NCI-H82 treated with DMSO at 0.1 percent for 48 hours (cell line): ENCODE measurements at regions not wholly inside any gene's neighbourhood (a gene's known extent, or its start where the extent isn't known, plus 50 kb on each side); places are given as distances from the start of the nearest gene placed in this dataset.

Experiments
- DNase-seq: peaks from one replicate; lab custom pipeline; 2025; ENCODE audit not compliant: unreplicated experiment; lab: John Stamatoyannopoulos, UW

- no peak for DNase-seq
These were observed 386.0 kb downstream of the NR2F2 start for GRCh38 chr15:96716478-96716877.

GRCh38 chr15:96720251-96720650 lies 389.8 kb downstream of the NR2F2 start:
- no peak for DNase-seq

GRCh38 chr15:96720656-96721055 lies 390.2 kb downstream of the NR2F2 start:
- DNase-seq = no peak

GRCh38 chr15:96728591-96728990 lies 398.1 kb downstream of the NR2F2 start:
- no peak for DNase-seq

- no peak for DNase-seq
These were observed 402.2 kb downstream of the NR2F2 start for GRCh38 chr15:96732704-96733103.

- no peak for DNase-seq
These were observed 403.2 kb downstream of the NR2F2 start for GRCh38 chr15:96733721-96734120.

GRCh38 chr15:96735632-96736240 lies 405.2 kb downstream of the NR2F2 start:
- DNase-seq = no peak

GRCh38 chr15:96736384-96736783 lies 405.9 kb downstream of the NR2F2 start:
- no peak for DNase-seq

GRCh38 chr15:96737408-96737807 lies 406.9 kb downstream of the NR2F2 start:
- DNase-seq = no peak

GRCh38 chr15:96746665-96747064 lies 416.2 kb downstream of the NR2F2 start:
- DNase-seq = no peak

- no peak for DNase-seq
These were observed 416.8 kb downstream of the NR2F2 start for GRCh38 chr15:96747291-96747690.

GRCh38 chr15:96750361-96750760 lies 419.9 kb downstream of the NR2F2 start:
- no peak for DNase-seq

- DNase-seq = no peak
These were observed 425.6 kb downstream of the NR2F2 start for GRCh38 chr15:96756146-96756545.

GRCh38 chr15:96756656-96757055 lies 426.2 kb downstream of the NR2F2 start:
- DNase-seq = no peak

GRCh38 chr15:96762566-96762965 lies 432.1 kb downstream of the NR2F2 start:
- no peak for DNase-seq

- no peak for DNase-seq
These were observed 434.0 kb downstream of the NR2F2 start for GRCh38 chr15:96764501-96764900.

- DNase-seq = no peak
These were observed 434.4 kb downstream of the NR2F2 start for GRCh38 chr15:96764946-96765345.

GRCh38 chr15:96766366-96766765 lies 435.9 kb downstream of the NR2F2 start:
- DNase-seq = no peak

GRCh38 chr15:96767703-96768434 lies 437.4 kb downstream of the NR2F2 start:
- no peak for DNase-seq

- DNase-seq = no peak
These were observed 437.9 kb downstream of the NR2F2 start for GRCh38 chr15:96768435-96768789.

GRCh38 chr15:96771035-96771434 lies 440.5 kb downstream of the NR2F2 start:
- DNase-seq = no peak

GRCh38 chr15:96774216-96774615 lies 443.7 kb downstream of the NR2F2 start:
- DNase-seq = no peak

- DNase-seq = no peak
These were observed 453.2 kb downstream of the NR2F2 start for GRCh38 chr15:96783746-96784145.
